ENCODE measurements at regions not wholly inside any gene's neighbourhood (a gene's known extent, or its start where the extent isn't known, plus 50 kb on each side); places are given as distances from the start of the nearest gene placed in this dataset.

- peaks cover 3% of the 10 kb centered on the region for H3K27me3 Mint-ChIP-seq
- no peaks in the 10 kb centered on the region for H3K9me3 Mint-ChIP-seq
- no peak for DNase-seq
- POLR2A ChIA-PET, result no interaction called here
- no peaks in the 10 kb centered on the region for H3K4me1 Mint-ChIP-seq (ENCODE audit: low read depth)
- H3K36me3 Mint-ChIP-seq (ENCODE audit: low read depth), result no peaks in the 10 kb centered on the region
- intact Hi-C loops (cut with micrococcal nuclease), result no loop called here
- H3K27ac Mint-ChIP-seq, result no peak overlapping the region
- no peak for ATAC-seq
- TF ChIP-seq, protein P1, sequence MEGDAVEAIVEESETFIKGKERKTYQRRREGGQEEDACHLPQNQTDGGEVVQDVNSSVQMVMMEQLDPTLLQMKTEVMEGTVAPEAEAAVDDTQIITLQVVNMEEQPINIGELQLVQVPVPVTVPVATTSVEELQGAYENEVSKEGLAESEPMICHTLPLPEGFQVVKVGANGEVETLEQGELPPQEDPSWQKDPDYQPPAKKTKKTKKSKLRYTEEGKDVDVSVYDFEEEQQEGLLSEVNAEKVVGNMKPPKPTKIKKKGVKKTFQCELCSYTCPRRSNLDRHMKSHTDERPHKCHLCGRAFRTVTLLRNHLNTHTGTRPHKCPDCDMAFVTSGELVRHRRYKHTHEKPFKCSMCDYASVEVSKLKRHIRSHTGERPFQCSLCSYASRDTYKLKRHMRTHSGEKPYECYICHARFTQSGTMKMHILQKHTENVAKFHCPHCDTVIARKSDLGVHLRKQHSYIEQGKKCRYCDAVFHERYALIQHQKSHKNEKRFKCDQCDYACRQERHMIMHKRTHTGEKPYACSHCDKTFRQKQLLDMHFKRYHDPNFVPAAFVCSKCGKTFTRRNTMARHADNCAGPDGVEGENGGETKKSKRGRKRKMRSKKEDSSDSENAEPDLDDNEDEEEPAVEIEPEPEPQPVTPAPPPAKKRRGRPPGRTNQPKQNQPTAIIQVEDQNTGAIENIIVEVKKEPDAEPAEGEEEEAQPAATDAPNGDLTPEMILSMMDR (IDR thresholded peaks at IDR 0.05), result no peak
- CTCF ChIA-PET, result no interaction called here
- H3K4me3 Mint-ChIP-seq, result no peak overlapping the region
Measured at GRCh38 chr2:71893646-71894045, 254.0 kb downstream of the CYP26B1 start.

GRCh38 chr2:71892896-71893295 is 254.8 kb downstream of the CYP26B1 start:
- ChIA-PET CTCF (no interaction called here), POLR2A (no interaction called here)
- H3K4me3 Mint-ChIP-seq, result no peak overlapping the region
- H3K27me3 Mint-ChIP-seq, result peaks cover 3% of the 10 kb centered on the region
- H3K9me3 Mint-ChIP-seq, result no peaks in the 10 kb centered on the region
- TF ChIP-seq, protein P1 (IDR thresholded peaks at IDR 0.05), result no peak
- H3K4me1 Mint-ChIP-seq (ENCODE audit: low read depth), result no peaks in the 10 kb centered on the region
- ATAC-seq (no peak), DNase-seq (no peak)
- no peak overlapping the region for H3K27ac Mint-ChIP-seq
- intact Hi-C loops (cut with micrococcal nuclease), result no loop called here
- H3K36me3 Mint-ChIP-seq (ENCODE audit: low read depth), result no peaks in the 10 kb centered on the region

GRCh38 chr2:71892423-71892730 is 255.3 kb downstream of the CYP26B1 start:
- intact Hi-C loops (cut with micrococcal nuclease), result no loop called here
- Mint-ChIP-seq H3K4me1 (ENCODE audit: low read depth) (no peaks in the 10 kb centered on the region), H3K27me3 (peaks cover 3% of the 10 kb centered on the region), H3K4me3 (no peak overlapping the region), H3K9me3 (no peaks in the 10 kb centered on the region), H3K36me3 (ENCODE audit: low read depth) (no peaks in the 10 kb centered on the region), H3K27ac (no peak overlapping the region)
- ChIA-PET POLR2A (no interaction called here), CTCF (no interaction called here)
- ATAC-seq (no peak), DNase-seq (no peak)
- TF ChIP-seq, protein P1 (IDR thresholded peaks at IDR 0.05), result no peak

- H3K36me3 Mint-ChIP-seq (ENCODE audit: low read depth), result no peaks in the 10 kb centered on the region
- DNase-seq (no peak), ATAC-seq (no peak)
- H3K4me3 Mint-ChIP-seq, result no peak overlapping the region
- H3K4me1 Mint-ChIP-seq (ENCODE audit: low read depth), result no peaks in the 10 kb centered on the region
- CTCF ChIA-PET, result no interaction called here
- intact Hi-C loops (cut with micrococcal nuclease), result no loop called here
- H3K9me3 Mint-ChIP-seq, result no peaks in the 10 kb centered on the region
- TF ChIP-seq, protein P1 (IDR thresholded peaks at IDR 0.05), result no peak
- no peak overlapping the region for H3K27ac Mint-ChIP-seq
- POLR2A ChIA-PET, result no interaction called here
- peaks cover 3% of the 10 kb centered on the region for H3K27me3 Mint-ChIP-seq
Measured at GRCh38 chr2:71891719-71892422, 255.8 kb downstream of the CYP26B1 start.

DNA sequence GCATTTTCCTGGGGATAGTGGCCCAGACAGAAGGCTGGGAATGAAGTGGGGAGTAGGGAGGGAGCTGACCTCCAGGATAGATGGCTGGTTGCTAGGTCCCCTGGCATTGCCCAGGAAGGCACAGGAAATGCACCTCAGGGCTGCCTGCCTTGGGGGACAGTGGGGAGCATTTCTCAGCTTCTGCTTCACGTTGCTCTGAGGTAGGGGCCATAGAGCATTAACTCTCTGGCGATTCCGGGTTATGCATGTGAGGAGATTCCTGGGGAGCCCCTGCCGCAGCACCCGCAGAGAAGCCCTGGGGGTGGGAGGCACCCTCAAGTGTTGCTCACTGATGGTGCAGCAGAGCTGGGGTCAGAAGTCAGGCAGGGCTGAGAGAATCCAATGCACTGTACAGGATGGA is 256.5 kb downstream of the CYP26B1 start:
- ChIA-PET POLR2A (no interaction called here), CTCF (no interaction called here)
- Mint-ChIP-seq H3K4me3 (no peak overlapping the region), H3K4me1 (ENCODE audit: low read depth) (no peaks in the 10 kb centered on the region), H3K36me3 (ENCODE audit: low read depth) (no peaks in the 10 kb centered on the region), H3K27ac (no peak overlapping the region), H3K9me3 (no peaks in the 10 kb centered on the region), H3K27me3 (peaks cover 7% of the 10 kb centered on the region)
- ATAC-seq, result no peak
- TF ChIP-seq, protein P1 (IDR thresholded peaks at IDR 0.05), result no peak
- intact Hi-C loops (cut with micrococcal nuclease), result no loop called here
- DNase-seq, result no peak
